Transverse colon (tissue), 4 donors: ENCODE measurements at regions not wholly inside any gene's neighbourhood (a gene's known extent, or its start where the extent isn't known, plus 50 kb on each side); places are given as distances from the start of the nearest gene placed in this dataset.

Experiments used
- POLR2AphosphoS5 ChIP-seq, 3 donors: sonication (generic); formaldehyde crosslinking; IDR thresholded peaks; one replicate each; pipeline ENCODE4 v1.6.1; 2016; ENCODE audit warnings: antibody characterized with exemption in 3 of 3
- TF ChIP-seq, protein P1 (sequence below), 5 experiments: fragments of 200-600 bp in 3 of 5; fragments of 450-650 bp in 2 of 5; sonication (generic) in 3 of 5; IDR thresholded peaks; 1 replicate in 2 of 5; 2 replicates in 3 of 5; pipeline ENCODE4 v1.5.1; 2016 to 2017; ENCODE audit warnings: antibody characterized with exemption in 5 of 5, inconsistent platforms in 3 of 5, mild to moderate bottlenecking in 2 of 5, moderate library complexity in 1 of 5

DNA sequence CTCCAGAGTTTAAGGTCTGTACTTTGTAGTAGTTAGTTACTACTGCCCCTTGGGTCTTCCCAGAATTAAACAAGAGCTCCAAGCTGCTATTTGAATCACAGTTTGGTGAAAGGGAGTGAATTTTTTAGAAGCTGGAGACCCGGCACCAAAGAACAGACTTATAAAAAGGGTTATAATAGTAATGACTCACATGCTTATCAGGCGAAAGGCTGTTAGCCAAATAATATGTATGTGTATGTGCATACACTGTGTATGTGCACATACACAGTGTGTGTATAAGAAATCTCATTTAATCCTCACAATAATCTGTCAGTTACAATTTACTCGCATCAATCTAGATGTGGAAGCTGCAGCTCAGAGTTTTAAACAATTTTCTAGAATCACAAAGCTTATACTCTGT, 59.5 kb upstream of the ITGA1 start:
- TF ChIP-seq POLR2AphosphoS5 (IDR thresholded peaks at IDR 0.05), result no peak
- TF ChIP-seq, protein P1, sequence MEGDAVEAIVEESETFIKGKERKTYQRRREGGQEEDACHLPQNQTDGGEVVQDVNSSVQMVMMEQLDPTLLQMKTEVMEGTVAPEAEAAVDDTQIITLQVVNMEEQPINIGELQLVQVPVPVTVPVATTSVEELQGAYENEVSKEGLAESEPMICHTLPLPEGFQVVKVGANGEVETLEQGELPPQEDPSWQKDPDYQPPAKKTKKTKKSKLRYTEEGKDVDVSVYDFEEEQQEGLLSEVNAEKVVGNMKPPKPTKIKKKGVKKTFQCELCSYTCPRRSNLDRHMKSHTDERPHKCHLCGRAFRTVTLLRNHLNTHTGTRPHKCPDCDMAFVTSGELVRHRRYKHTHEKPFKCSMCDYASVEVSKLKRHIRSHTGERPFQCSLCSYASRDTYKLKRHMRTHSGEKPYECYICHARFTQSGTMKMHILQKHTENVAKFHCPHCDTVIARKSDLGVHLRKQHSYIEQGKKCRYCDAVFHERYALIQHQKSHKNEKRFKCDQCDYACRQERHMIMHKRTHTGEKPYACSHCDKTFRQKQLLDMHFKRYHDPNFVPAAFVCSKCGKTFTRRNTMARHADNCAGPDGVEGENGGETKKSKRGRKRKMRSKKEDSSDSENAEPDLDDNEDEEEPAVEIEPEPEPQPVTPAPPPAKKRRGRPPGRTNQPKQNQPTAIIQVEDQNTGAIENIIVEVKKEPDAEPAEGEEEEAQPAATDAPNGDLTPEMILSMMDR (IDR thresholded peaks at IDR 0.05), result no peak
